Skeletal muscle satellite cell (primary cell): ENCODE measurements at regions not wholly inside any gene's neighbourhood (a gene's known extent, or its start where the extent isn't known, plus 50 kb on each side); places are given as distances from the start of the nearest gene placed in this dataset.

ENCODE experiments used
- H3K27me3 ChIP-seq: 2 replicates; pipeline ENCODE4 v1.7.0; 2013; ENCODE audit warnings: low read length; ENCODE audit not compliant: control insufficient read depth, insufficient read depth
- H3K36me3 ChIP-seq: 2 replicates; pipeline ENCODE4 v1.7.0; 2013; ENCODE audit warnings: mild to moderate bottlenecking, control low read depth, low read length; ENCODE audit not compliant: insufficient read depth
- H3K4me1 ChIP-seq: 2 replicates; pipeline ENCODE4 v1.7.0; 2013; ENCODE audit warnings: low read length; ENCODE audit not compliant: control insufficient read depth, insufficient read depth
- H3K4me2 ChIP-seq: 2 replicates; pipeline ENCODE4 v1.7.0; 2013; ENCODE audit warnings: mild to moderate bottlenecking, low read length
- H3K4me3 ChIP-seq: 2 replicates; pipeline ENCODE4 v1.7.0; 2013; ENCODE audit warnings: low read length
- H3K9ac ChIP-seq: 2 replicates; pipeline ENCODE4 v1.7.0; 2013; ENCODE audit warnings: mild to moderate bottlenecking, low read depth, low read length, moderate library complexity
- H3K9me3 ChIP-seq: replicated peaks from 2 replicates; pipeline ENCODE4 v1.7.0; 2013; ENCODE audit warnings: mild to moderate bottlenecking, control low read depth, low read length

GRCh38 chr22:19615001-19615461, 90.8 kb upstream of the CLDN5 start:
- H3K4me2 ChIP-seq = no peak overlapping the region
- no peak overlapping the region for H3K9ac ChIP-seq
- H3K36me3 ChIP-seq = no peaks in the 10 kb centered on the region
- H3K4me1 ChIP-seq = no peaks in the 10 kb centered on the region
- H3K9me3 ChIP-seq = no peaks in the 10 kb centered on the region
- H3K4me3 ChIP-seq = no peak overlapping the region
- peaks cover 32% of the 10 kb centered on the region for H3K27me3 ChIP-seq

- Histone ChIP-seq H3K9me3 (no peaks in the 10 kb centered on the region), H3K4me3 (no peak overlapping the region), H3K4me2 (no peak overlapping the region), H3K36me3 (no peaks in the 10 kb centered on the region), H3K4me1 (no peaks in the 10 kb centered on the region), H3K9ac (no peak overlapping the region), H3K27me3 (peaks cover 41% of the 10 kb centered on the region)
Measured at GRCh38 chr22:19615867-19616581, 91.8 kb upstream of the CLDN5 start.

GRCh38 chr22:19619144-19620009, 94.9 kb upstream of the SEPTIN5 start:
- H3K36me3 ChIP-seq = no peaks in the 10 kb centered on the region
- no peaks in the 10 kb centered on the region for H3K4me1 ChIP-seq
- H3K9me3 ChIP-seq = no peaks in the 10 kb centered on the region
- peaks cover 55% of the 10 kb centered on the region for H3K27me3 ChIP-seq
- H3K4me2 ChIP-seq = no peak overlapping the region
- H3K4me3 ChIP-seq = no peak overlapping the region
- H3K9ac ChIP-seq = no peak overlapping the region

GRCh38 chr22:19620742-19621371, 93.4 kb upstream of the SEPTIN5 start:
- Histone ChIP-seq H3K9me3 (no peaks in the 10 kb centered on the region), H3K4me1 (no peaks in the 10 kb centered on the region), H3K9ac (no peak overlapping the region), H3K4me2 (no peak overlapping the region), H3K36me3 (no peaks in the 10 kb centered on the region), H3K27me3 (peaks cover 48% of the 10 kb centered on the region), H3K4me3 (no peak overlapping the region)

GRCh38 chr22:19621373-19622060, 92.8 kb upstream of the SEPTIN5 start:
- Histone ChIP-seq H3K36me3 (no peaks in the 10 kb centered on the region), H3K9me3 (no peaks in the 10 kb centered on the region), H3K27me3 (peaks cover 52% of the 10 kb centered on the region), H3K4me2 (no peak overlapping the region), H3K9ac (no peak overlapping the region), H3K4me1 (no peaks in the 10 kb centered on the region), H3K4me3 (no peak overlapping the region)

- H3K9ac ChIP-seq = no peak overlapping the region
- no peaks in the 10 kb centered on the region for H3K4me1 ChIP-seq
- H3K36me3 ChIP-seq = no peaks in the 10 kb centered on the region
- no peak overlapping the region for H3K4me2 ChIP-seq
- H3K27me3 ChIP-seq = peaks cover 57% of the 10 kb centered on the region
- H3K4me3 ChIP-seq = no peak overlapping the region
- no peaks in the 10 kb centered on the region for H3K9me3 ChIP-seq
Measured at GRCh38 chr22:19622061-19622441, 92.3 kb upstream of the SEPTIN5 start.

GRCh38 chr22:19625331-19626041, 88.8 kb upstream of the SEPTIN5 start:
- no peak overlapping the region for H3K9ac ChIP-seq
- peaks cover 45% of the 10 kb centered on the region for H3K27me3 ChIP-seq
- H3K9me3 ChIP-seq = no peaks in the 10 kb centered on the region

GRCh38 chr22:19626042-19626587, 88.2 kb upstream of the SEPTIN5 start:
- no peaks in the 10 kb centered on the region for H3K36me3 ChIP-seq
- no peak overlapping the region for H3K4me3 ChIP-seq
- H3K4me1 ChIP-seq = no peaks in the 10 kb centered on the region
- H3K9me3 ChIP-seq = no peaks in the 10 kb centered on the region
- peaks cover 38% of the 10 kb centered on the region for H3K27me3 ChIP-seq
- no peak overlapping the region for H3K4me2 ChIP-seq
- no peak overlapping the region for H3K9ac ChIP-seq

More at GRCh38 chr22:19625331-19626041, 88.8 kb upstream of the SEPTIN5 start:
- no peak overlapping the region for H3K4me3 ChIP-seq
- H3K4me2 ChIP-seq = no peak overlapping the region
- no peaks in the 10 kb centered on the region for H3K36me3 ChIP-seq
- no peaks in the 10 kb centered on the region for H3K4me1 ChIP-seq

- Histone ChIP-seq H3K27me3 (peaks cover 37% of the 10 kb centered on the region), H3K4me3 (no peak overlapping the region), H3K4me1 (no peaks in the 10 kb centered on the region), H3K36me3 (no peaks in the 10 kb centered on the region), H3K4me2 (no peak overlapping the region), H3K9me3 (no peaks in the 10 kb centered on the region), H3K9ac (no peak overlapping the region)
Measured at GRCh38 chr22:19626666-19627065, 87.6 kb upstream of the SEPTIN5 start.

GRCh38 chr22:19628038-19628776, 86.1 kb upstream of the SEPTIN5 start:
- no peaks in the 10 kb centered on the region for H3K4me1 ChIP-seq
- H3K4me2 ChIP-seq = no peak overlapping the region
- no peaks in the 10 kb centered on the region for H3K9me3 ChIP-seq
- no peaks in the 10 kb centered on the region for H3K36me3 ChIP-seq
- peaks cover 26% of the 10 kb centered on the region for H3K27me3 ChIP-seq
- no peak overlapping the region for H3K4me3 ChIP-seq
- no peak overlapping the region for H3K9ac ChIP-seq
